ENCODE measurements at regions not wholly inside any gene's neighbourhood (a gene's known extent, or its start where the extent isn't known, plus 50 kb on each side); places are given as distances from the start of the nearest gene placed in this dataset.

GRCh38 chr15:39285071-39285470 lies 295.8 kb upstream of the THBS1 start:
- TF ChIP-seq CTCF (IDR thresholded peaks at IDR 0.05 in 4 of 5, conservative IDR thresholded peaks at IDR 0.05 in 1 of 5) (no peak), POLR2A (IDR thresholded peaks at IDR 0.05) (no peak)
